ENCODE measurements at regions not wholly inside any gene's neighbourhood (a gene's known extent, or its start where the extent isn't known, plus 50 kb on each side); places are given as distances from the start of the nearest gene placed in this dataset.

- intact Hi-C loops (cut with micrococcal nuclease; ENCODE audit: unreplicated experiment): no loop called here
- Histone ChIP-seq H3K4me2 (ENCODE audit: low read length) (no peak overlapping the region), H3K4me1 (ENCODE audit: insufficient read depth, low read length, poor library complexity, severe bottlenecking) (no peaks in the 10 kb centered on the region), H3K4me3 (ENCODE audit: low read depth, low read length, poor library complexity, severe bottlenecking) (no peak overlapping the region), H3K9me2 (ENCODE audit: insufficient read depth, low read length) (no peaks in the 10 kb centered on the region), H3K27ac (ENCODE audit: low read depth, low read length, poor library complexity, severe bottlenecking) (no peak overlapping the region), H3K79me2 (ENCODE audit: insufficient read depth, low read depth, low read length) (no peaks in the 10 kb centered on the region), H3K9me3 (ENCODE audit: low read length) (no peaks in the 10 kb centered on the region), H3K36me3 (ENCODE audit: insufficient read depth, low read length) (no peaks in the 10 kb centered on the region), H4K20me1 (ENCODE audit: insufficient read depth, low read length) (no peaks in the 10 kb centered on the region), H2AFZ (ENCODE audit: low read length) (no peak overlapping the region)
- no TSS peak for BruUV-seq (replicated peaks)
- CTCF ChIA-PET (ENCODE audit: unreplicated experiment): interaction anchor here (0.6 kb wide), 1 partner anchor 738 kb away, joined by 3 read pairs; no protein-coding TSS in a partner anchor
- TF ChIP-seq CTCF (conservative IDR thresholded peaks at IDR 0.05; ENCODE audit: low read length) (no peak), EZH2phosphoT487 (IDR thresholded peaks at IDR 0.05; ENCODE audit: borderline replicate concordance, low read depth, low read length) (no peak)
- DNase-seq (ENCODE audit: low spot score): no peak
- POLR2A ChIA-PET: no interaction called here
Observed at GRCh38 chr15:91356083-91356482, 256.0 kb downstream of the SV2B start.

GRCh38 chr15:91357011-91357410 is 257.0 kb downstream of the SV2B start:
- no peaks in the 10 kb centered on the region for H3K79me2 ChIP-seq (ENCODE audit: insufficient read depth, low read depth, low read length)
- TF ChIP-seq EZH2phosphoT487 (IDR thresholded peaks at IDR 0.05; ENCODE audit: borderline replicate concordance, low read depth, low read length) (no peak), CTCF (conservative IDR thresholded peaks at IDR 0.05; ENCODE audit: low read length) (no peak)
- no peak for DNase-seq (ENCODE audit: low spot score)
- no peak overlapping the region for H2AFZ ChIP-seq (ENCODE audit: low read length)
- POLR2A ChIA-PET: interaction anchor here (0.7 to 1.0 kb wide), 2 partner anchors 25 to 39 kb away, joined by 3 to 5 read pairs; no protein-coding TSS in a partner anchor
- H3K4me3 ChIP-seq (ENCODE audit: low read depth, low read length, poor library complexity, severe bottlenecking): no peak overlapping the region
- no peaks in the 10 kb centered on the region for H4K20me1 ChIP-seq (ENCODE audit: insufficient read depth, low read length)
- H3K36me3 ChIP-seq (ENCODE audit: insufficient read depth, low read length): no peaks in the 10 kb centered on the region
- no peaks in the 10 kb centered on the region for H3K4me1 ChIP-seq (ENCODE audit: insufficient read depth, low read length, poor library complexity, severe bottlenecking)
- no TSS peak for BruUV-seq (replicated peaks)
- CTCF ChIA-PET (ENCODE audit: unreplicated experiment): no interaction called here
- H3K4me2 ChIP-seq (ENCODE audit: low read length): no peak overlapping the region
- no peak overlapping the region for H3K27ac ChIP-seq (ENCODE audit: low read depth, low read length, poor library complexity, severe bottlenecking)
- intact Hi-C loops (cut with micrococcal nuclease; ENCODE audit: unreplicated experiment): no loop called here
- no peaks in the 10 kb centered on the region for H3K9me2 ChIP-seq (ENCODE audit: insufficient read depth, low read length)
- H3K9me3 ChIP-seq (ENCODE audit: low read length): no peaks in the 10 kb centered on the region

- no peak for DNase-seq (ENCODE audit: low spot score)
- no peaks in the 10 kb centered on the region for H3K79me2 ChIP-seq (ENCODE audit: insufficient read depth, low read depth, low read length)
- ChIA-PET CTCF (ENCODE audit: unreplicated experiment) (no interaction called here), POLR2A (interaction anchor here (0.7 to 1.0 kb wide), 2 partner anchors 26 to 39 kb away, joined by 3 to 5 read pairs; no protein-coding TSS in a partner anchor)
- H3K4me3 ChIP-seq (ENCODE audit: low read depth, low read length, poor library complexity, severe bottlenecking): no peak overlapping the region
- no peaks in the 10 kb centered on the region for H3K9me2 ChIP-seq (ENCODE audit: insufficient read depth, low read length)
- TF ChIP-seq CTCF (conservative IDR thresholded peaks at IDR 0.05; ENCODE audit: low read length) (no peak), EZH2phosphoT487 (IDR thresholded peaks at IDR 0.05; ENCODE audit: borderline replicate concordance, low read depth, low read length) (no peak)
- intact Hi-C loops (cut with micrococcal nuclease; ENCODE audit: unreplicated experiment): no loop called here
- H3K27ac ChIP-seq (ENCODE audit: low read depth, low read length, poor library complexity, severe bottlenecking): no peak overlapping the region
- no peaks in the 10 kb centered on the region for H4K20me1 ChIP-seq (ENCODE audit: insufficient read depth, low read length)
- H2AFZ ChIP-seq (ENCODE audit: low read length): no peak overlapping the region
- H3K4me2 ChIP-seq (ENCODE audit: low read length): no peak overlapping the region
- BruUV-seq (replicated peaks): no TSS peak
- H3K9me3 ChIP-seq (ENCODE audit: low read length): no peaks in the 10 kb centered on the region
- no peaks in the 10 kb centered on the region for H3K36me3 ChIP-seq (ENCODE audit: insufficient read depth, low read length)
- H3K4me1 ChIP-seq (ENCODE audit: insufficient read depth, low read length, poor library complexity, severe bottlenecking): no peaks in the 10 kb centered on the region
Observed at GRCh38 chr15:91357486-91357885, 257.4 kb downstream of the SV2B start.
